HG02870 (cell line): ENCODE measurements at regions not wholly inside any gene's neighbourhood (a gene's known extent, or its start where the extent isn't known, plus 50 kb on each side); places are given as distances from the start of the nearest gene placed in this dataset.
"Not testable (repeated sequence)": the region's sequence is repeated elsewhere in the genome, so short reads cannot be mapped to it uniquely, and the experiment has no call there.

Experiments
- ATAC-seq: cut with Tn5 transposase; IDR thresholded peaks from one replicate; pipeline ENCODE4 v1.9.1; 2021; ENCODE audit warnings: mild to moderate bottlenecking, moderate library complexity; ENCODE audit not compliant: unreplicated experiment

DNA sequence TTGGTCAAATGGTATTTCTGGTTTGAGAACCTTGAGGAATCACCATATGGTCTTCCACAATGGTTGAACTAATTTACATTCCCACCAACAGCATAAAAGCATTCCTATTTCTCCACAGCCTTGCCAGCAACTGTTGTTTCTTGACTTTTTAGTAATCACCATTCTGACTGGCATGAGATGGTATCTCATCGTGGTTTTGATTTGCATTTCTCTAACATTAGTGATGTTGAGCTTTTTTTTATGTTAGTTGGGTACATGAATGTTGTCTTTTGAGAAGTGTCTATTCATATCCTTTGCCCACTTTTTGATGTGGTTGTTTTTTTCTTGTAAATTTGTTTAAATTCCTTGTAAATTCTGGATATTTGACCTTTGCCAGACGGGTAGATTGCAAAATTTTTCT, 679.7 kb downstream of the METTL15 start:
- ATAC-seq = not testable (repeated sequence)

DNA sequence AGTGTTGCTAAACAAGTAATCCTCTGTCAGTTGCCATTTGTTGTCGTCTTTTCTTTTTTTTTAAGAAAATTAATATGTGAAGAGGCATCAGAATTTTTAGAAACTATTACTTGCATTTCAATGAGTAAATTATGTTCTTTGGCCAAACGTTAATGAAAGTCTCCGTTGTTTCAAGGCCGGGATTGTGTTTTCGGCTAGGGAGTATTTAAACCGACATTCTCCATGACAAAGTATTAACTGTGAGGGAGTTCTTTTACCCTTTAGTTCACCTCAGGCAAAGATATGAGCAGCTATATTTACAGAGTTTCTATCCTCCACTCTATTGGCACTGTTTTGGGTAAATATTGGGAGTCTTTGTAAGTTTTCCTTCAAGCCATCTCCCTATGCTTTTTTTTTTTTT, 668.9 kb downstream of the METTL15 start:
- ATAC-seq = no peak

DNA sequence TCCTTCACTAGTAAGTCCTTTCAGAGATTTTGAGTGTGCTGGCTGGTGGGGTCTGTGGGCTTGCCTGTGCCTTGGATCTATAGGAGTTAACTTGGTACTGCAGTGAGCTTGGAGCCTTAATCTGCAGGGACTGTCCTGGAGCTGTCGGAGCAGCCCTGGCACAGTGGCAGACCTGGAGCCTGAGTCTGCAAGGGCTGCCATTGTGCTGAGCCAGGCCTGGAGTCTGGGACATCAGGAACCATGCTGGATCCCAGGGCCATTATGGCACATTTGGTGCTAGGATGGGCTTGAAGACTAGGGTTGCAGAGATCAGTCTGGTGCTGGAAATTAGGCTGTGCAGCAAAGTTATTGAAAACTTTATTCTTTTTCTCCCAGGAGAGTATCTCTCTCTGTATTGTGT, 665.4 kb downstream of the METTL15 start:
- no peak for ATAC-seq

DNA sequence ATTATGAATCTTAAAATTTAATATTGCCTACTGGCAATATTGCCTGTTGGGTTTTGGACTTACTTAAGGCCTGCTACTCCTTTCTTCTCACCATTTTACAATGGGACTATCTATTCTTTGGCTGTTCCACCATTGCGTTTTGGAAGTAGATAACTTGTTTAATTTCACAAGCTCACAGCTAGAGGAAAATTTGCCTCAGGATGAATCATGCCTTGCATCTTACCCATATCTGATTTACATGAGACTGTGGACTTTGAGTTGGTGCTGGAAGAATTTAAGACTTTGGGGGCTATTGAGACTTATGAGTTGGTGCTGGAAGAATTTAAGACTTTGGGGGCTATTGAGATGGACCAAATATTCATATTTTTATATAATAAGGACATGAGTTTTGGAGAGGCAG, 662.6 kb downstream of the METTL15 start:
- no peak for ATAC-seq

DNA sequence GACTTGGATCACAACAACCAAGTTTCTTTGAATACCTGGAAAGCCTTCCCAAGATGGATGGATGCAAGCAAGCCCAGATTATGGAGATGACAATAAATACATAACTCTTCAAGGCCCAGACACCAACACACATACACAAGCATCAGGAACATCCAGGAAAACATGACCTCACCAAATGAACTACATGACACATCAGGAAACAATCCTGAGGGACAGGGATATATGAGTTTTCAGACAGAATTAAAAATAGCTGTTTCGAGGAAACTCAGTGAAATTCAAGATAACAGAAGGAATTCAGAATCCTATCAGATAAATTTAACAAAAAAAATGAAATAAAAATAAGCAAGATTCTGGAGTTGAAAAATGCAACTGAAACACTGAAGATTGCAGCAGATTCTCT, 659.4 kb downstream of the METTL15 start:
- no peak for ATAC-seq

DNA sequence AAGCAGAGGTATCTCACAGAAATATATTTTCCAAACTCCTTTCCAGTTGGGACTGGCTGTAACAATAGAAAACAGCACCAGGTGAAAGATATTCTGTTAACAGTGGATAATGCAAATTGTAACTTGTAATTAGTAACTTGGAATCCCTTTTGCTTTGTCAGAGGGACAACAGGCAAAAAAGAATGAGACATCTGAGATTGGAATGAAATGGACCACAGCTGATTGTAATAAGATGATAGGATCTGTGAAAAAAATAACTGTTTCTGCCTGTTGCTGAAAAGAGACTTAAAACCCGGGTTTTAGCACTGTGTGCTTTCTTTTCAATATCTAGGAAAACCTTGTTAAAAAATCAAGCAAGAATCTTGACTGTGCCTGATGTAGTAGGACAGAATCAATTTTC, 655.7 kb downstream of the METTL15 start:
- ATAC-seq = no peak

DNA sequence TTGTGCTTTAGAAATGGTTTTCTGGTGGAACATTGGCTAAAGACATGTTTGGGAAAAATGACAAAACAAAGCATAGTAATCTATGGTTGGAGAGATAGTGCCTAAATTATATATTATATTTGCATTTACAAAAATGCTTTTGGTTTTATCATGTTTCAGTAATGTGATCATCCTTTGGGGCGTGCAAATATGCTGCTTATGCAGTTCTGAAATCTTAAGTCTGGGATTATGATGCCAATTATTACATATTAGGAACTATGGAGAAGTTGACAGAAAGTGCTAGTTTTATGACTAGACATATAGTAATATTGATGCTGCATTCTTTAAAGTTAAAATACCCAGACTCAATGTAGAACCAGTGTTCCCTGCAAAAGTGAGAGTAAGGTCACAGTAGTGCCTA, 655.0 kb downstream of the METTL15 start:
- no peak for ATAC-seq

DNA sequence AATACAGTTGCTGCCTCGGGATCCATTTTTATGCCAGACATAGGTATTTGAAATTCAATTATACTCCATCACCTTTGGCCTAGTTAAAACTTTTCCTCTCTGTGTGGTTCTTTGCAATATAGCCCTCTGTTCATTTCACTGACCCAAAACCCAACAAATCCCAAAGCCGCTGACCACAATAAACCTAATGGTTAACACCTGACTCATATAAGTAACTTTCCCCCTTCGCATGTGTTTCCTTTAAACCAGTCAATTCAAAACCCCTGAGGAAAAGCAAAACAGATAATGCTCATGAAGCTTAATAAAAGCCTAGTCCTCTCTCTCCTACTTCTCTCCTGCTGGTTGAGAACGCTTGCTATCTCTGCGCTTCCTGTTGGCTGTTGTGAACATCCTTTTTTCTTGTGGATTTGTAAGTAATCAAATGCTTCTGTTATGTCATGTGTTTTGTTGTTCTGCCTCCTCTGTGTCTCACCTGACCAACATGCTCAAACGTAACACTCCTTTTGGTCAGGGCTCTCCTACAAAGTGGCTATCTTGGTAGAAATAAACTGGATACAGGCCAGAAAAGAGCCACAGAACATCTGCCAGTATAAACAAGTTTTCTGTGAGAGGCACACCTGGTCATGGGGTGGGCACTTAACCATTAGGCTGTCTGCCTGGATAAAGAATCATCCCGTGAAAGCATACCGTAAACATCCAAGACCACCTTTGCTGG, 652.6 kb downstream of the METTL15 start:
- ATAC-seq = no peak

DNA sequence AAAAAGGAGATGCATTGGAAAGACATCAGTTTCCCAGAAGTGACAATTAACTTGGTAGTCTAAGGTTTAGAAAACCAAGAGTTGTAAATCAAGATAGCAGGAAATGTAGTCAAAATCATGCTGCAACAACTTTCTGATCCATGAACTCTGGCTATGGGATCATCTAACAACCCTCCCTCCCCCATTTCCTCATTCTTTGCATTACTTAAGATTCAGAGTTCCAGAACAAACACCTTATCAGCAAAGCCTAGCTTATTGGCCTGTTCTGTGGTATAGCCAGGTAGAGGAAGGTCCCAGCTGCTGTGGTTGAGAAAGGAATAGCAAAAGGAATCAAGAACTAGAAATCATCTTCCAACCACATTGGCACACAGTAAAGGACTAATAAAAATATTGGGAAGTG, 651.1 kb downstream of the METTL15 start:
- ATAC-seq = no peak

DNA sequence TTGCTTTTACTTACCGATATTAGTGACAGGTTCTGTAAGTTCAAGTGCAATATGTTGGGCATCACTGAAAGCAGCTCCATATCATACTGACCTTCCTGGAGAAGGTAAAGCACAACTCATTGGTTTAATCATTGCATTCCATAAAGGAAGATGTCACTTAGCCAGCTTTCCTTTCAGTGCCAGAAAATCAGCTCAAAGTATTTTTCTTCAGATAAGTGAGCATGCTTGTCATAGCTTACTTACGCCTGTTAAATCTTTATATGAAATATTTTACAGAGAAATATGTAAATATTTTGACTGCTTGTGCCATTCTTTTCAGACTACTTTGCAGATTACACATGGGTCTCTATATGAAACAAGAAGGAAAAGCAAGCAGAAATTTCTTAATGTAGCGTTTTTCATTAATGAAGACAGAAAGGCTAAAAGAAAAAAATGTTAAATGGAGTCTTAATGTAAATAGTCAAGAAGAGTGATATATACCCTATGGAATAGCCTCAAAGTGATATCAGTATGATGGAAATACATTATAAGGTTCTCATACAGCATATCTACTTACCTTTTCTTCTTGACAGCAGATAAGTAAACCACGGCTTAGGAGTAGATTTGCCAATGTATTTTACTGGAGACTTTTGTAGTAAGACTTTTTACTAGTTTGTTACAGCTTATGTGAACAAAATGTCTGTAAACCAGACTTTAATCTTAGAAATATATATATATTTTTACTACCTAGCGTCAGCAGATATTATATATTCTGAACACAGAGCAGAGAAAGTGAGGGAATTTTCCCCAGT, 649.7 kb downstream of the METTL15 start:
- no peak for ATAC-seq

DNA sequence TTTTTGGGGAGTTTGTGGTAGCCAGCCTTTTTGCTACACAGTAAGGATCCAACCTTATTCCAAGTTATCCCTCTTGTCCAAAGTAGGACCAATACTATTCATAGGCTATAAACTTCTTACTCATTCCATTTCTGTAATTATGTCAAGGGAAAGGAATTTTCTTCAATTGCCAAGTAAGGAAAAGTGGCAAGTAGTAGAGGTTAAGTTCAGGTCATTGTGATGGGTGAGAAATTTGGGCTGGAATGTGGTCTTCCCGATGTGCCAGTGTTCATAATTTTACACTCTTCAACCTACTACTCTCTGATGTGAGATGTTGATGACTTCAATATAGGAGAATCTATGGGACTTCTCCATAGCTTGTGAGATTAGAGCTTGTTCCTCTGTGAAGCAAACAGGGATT, 648.8 kb downstream of the METTL15 start:
- no peak for ATAC-seq

DNA sequence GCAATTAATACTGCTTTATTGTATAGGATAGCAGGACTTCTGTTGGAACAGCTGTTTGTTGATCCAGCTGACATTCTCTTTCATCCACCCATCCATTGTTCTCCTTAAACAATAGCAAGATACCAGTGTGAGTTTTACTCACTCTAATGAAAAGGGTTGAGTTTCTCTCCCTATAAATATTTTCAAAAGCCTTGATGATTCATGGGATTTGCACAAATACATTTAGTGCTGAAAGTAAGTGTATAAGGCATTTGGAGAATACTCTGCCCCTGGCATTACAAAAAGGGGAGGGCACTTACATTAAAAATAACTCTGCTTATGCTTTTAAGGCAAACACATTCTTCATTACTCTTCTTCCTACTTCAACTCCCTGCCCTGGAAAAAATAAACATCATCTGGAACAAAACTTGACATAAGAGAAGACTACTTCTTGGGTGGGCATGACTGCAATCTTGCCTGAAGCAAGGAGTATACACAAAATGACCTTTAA, 634.9 kb downstream of the METTL15 start:
- no peak for ATAC-seq

DNA sequence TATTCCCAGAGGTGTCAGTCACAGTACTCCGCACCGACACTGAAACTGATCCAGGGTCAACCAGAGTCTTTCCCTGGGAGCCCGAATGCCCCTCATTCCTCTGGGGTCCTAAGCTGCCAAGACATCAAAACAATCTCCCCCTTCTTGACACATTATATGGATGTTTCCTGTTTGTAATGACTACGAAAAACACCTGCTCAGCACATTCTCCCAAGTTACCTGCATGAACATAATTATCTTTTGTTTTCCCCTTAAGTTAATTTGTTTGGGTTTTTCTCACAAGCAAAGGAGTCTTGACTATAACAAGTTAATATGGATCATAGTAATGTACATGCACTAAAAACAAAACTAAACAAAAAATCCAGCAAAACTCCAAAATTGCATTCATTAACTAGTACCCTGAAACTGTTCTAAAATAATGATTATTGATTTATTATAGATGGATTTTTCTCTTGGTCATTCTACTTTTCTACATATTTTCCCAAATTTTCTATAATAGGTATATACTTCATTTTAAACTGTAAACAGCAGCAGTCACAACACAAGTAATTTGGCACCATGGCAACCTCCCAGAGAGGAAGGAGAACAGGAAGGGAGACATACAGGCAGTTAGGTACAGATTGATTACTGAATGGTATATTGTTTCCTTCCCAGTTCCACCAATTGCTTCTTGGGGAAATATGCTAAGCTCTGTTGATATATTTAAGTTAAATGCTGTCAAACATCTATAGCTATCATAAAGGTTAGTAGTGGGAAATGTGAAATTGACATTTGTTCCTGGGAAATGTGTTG, 631.5 kb downstream of the METTL15 start:
- ATAC-seq = no peak

DNA sequence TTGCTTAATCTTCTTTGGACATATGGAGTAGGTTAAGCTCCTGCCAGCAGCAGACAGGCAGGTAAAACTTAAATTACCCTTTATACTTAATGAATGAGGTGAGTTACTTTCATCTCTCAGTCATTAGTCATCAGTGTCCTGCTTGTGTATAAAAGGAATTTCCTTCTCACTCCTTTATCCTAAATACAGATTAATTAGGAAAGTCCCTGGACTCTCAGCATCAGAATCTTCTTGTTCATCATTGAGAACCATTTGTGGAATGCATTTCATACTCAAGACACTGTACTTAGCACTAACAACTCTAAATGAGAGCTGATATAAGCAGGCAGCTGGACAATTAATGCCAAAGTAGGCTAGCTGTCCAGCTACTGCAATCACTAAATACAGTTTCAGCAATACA, 630.4 kb downstream of the METTL15 start:
- no peak for ATAC-seq

DNA sequence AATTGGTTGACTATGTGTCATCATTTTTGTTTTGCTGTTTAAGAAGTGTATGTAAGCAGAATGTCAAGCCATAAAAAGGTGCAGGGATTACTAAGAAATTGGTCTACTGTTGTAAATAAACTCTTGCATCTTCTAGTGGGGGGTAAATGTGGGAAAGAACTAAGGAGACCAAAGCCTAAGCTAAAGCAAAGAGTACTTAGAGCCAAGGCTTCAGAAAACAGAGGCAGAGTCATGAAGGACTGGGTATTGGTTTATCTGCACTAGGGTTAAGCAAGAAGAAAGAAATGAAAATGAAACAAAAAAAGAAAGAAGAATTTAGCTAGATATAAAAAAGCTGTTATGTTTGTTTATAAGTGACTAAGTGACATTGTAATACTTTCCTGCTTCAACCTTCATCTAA, 628.1 kb downstream of the METTL15 start:
- no peak for ATAC-seq

DNA sequence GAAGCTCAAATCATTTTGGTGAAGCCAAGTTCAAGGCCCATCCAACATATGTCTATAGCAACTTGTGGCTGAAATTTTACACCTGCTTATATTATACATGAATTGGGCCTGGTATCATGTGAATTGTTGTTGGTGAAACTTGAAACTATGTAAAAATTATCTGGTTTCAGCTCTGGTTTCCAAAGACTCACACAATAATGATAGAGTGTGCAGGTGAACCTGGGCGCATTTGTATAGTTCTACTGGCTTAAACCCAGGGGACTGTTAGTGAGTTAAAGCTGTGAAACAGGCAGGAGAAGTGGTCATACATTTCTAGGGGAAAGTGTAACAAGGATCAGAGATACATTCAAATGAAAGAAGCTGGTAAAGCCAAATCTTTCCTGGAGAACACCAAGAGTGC, 627.3 kb downstream of the METTL15 start:
- no peak for ATAC-seq

DNA sequence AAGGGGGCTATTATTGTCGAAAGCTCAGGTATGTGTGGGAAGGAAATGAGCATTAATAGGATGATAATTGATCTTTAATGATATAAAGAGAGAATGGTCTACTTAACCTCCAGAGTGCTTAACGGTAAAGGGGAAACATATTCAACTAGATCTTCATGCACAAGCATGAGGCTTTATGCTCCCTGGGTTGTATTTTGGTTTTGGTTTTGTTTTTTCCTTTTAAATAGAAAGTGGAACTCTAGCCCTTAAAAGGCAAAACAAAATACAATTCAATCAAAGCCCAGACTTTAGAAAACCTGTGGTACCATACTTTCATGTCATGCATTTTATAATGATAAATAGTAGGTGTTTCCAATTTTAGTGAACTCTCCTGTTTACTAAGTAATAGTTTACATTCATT, 622.7 kb downstream of the METTL15 start:
- no peak for ATAC-seq

DNA sequence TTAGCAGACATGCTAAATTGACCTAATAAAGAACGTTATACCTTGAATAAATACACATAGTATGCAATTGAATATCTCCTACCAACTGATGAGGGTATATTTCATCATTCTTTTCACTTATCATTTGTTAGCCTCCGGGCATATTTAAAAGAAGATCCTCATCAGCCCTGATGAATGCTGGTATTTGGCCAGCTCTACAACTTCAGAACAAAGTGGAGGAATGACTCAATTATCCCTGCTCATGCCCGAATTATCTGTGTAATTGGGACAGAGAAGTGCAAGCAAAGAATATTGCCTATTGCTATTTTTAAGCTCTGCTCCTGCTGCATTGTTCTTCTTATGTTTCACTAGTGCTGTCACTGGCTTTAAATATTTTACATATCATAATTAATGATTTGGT, 622.1 kb downstream of the METTL15 start:
- no peak for ATAC-seq

DNA sequence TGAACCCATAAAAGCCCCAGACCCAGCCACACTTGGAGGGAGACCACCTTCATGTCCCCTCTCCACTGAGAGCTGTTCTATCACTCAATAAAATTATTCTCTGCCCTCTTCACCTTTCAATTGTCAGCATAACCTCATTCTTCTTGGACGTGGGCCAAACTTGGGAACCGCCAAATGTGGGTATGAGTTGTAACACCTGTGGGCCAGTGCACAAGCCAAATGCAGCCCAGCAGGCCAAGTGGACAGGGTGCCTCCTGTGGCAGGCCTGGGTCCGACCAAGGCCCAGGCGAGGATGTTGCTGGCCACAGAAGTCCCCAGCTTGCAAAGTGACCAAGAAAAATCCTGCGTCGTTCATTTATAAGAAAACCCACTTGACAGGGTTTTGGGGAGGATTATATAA, 621.2 kb downstream of the METTL15 start:
- no peak for ATAC-seq

DNA sequence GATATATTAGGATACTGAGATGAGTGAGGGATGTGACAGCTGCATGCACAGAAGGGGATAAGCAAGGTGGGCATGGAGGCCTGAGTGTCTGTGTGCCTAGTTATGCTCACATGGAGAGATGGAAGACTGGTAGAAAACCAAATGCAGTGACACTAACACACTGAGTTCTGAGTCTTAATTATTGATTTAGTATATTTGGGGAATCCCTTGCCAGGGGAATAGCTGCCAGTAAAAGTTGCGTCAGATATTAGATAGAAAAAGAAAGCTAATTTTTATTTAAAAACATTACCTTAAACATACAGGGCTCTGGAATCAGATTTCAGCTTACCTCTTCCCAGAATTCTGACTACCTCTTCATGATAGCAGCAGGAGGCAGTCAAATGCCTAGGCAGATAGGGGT, 620.5 kb downstream of the METTL15 start:
- no peak for ATAC-seq

DNA sequence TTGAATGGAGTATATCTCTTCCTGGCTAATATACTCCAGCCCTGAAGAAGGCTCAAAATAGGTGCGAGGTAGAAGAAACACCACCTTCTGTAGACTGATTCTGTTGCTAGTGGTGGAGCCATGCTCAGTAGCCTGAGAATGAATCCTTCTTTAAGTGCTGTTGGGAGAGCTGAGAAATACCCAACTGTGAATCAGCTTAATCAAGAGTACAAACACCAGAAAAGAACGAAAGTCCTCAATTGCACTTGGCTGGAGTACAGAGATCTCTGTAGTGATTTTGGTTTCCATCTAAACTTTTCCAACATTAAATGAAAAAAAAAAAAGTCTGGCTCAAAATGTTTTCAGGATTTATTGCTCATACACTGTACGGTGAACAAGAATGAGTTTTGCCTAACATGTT, 619.1 kb downstream of the METTL15 start:
- no peak for ATAC-seq

DNA sequence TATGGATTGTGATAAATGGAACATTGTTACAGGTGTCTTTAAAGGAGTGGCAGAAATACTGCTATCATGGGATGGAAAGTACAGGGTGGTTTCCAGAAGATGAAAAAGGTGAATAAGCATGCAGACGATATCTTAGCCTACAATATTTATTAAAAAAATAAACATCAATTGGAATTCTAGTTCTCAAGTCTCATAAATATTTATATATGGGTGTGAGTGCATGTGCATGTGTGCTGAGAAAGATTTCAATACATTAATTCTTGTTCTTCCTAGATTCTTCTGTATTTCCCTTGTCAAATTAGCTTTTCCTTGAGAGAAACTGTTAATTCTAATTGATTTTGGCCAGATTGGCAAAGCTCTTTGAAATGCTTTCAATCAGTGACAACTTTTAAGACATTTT, 618.2 kb downstream of the METTL15 start:
- ATAC-seq = no peak
